ENCODE measurements at regions not wholly inside any gene's neighbourhood (a gene's known extent, or its start where the extent isn't known, plus 50 kb on each side); places are given as distances from the start of the nearest gene placed in this dataset.

GRCh38 chr11:86861810-86862209, 61.5 kb downstream of the PRSS23 start:
- no peak overlapping the region for H3K4me3 ChIP-seq (ENCODE audit: low read depth, low read length)
- no peak for DNase-seq (ENCODE audit: low read depth, low spot score)
- ChIA-PET CTCF (no interaction called here), POLR2A (no interaction called here)
- TF ChIP-seq, protein P1, sequence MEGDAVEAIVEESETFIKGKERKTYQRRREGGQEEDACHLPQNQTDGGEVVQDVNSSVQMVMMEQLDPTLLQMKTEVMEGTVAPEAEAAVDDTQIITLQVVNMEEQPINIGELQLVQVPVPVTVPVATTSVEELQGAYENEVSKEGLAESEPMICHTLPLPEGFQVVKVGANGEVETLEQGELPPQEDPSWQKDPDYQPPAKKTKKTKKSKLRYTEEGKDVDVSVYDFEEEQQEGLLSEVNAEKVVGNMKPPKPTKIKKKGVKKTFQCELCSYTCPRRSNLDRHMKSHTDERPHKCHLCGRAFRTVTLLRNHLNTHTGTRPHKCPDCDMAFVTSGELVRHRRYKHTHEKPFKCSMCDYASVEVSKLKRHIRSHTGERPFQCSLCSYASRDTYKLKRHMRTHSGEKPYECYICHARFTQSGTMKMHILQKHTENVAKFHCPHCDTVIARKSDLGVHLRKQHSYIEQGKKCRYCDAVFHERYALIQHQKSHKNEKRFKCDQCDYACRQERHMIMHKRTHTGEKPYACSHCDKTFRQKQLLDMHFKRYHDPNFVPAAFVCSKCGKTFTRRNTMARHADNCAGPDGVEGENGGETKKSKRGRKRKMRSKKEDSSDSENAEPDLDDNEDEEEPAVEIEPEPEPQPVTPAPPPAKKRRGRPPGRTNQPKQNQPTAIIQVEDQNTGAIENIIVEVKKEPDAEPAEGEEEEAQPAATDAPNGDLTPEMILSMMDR (IDR thresholded peaks at IDR 0.05; ENCODE audit: insufficient read depth, low read length, missing control alignments) = no peak

DNA sequence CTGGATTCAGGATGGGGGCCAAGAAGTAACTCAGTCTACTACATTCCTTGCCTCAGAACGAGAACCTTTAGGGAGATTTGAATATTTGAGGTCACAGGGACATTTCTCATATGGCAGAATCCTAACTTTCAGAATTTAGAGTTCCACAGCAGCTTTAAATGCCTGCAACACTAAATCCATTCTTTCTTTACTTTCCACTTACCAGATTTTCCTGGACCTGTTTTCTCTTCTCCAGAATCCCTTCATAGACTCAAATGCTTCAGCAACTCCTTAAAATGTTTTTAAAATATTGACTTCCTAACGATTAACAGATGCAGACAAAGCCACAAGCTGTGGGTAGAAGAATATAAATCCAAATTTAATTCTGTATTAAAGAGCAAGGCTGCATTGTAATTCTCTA, 63.1 kb downstream of the PRSS23 start:
- H3K4me3 ChIP-seq (ENCODE audit: low read depth, low read length) = no peak overlapping the region
- DNase-seq (ENCODE audit: low read depth, low spot score) = no peak
- POLR2A ChIA-PET = no interaction called here
- CTCF ChIA-PET = interaction anchor here (0.5 to 12.4 kb wide), 4 partner anchors 8 to 256 kb away, joined by 3 to 397 read pairs (median 3); no protein-coding TSS in a partner anchor
- TF ChIP-seq, protein P1 (IDR thresholded peaks at IDR 0.05; ENCODE audit: insufficient read depth, low read length, missing control alignments) = no peak

- ChIA-PET POLR2A (no interaction called here), CTCF (interaction anchor here (2.5 to 12.4 kb wide), 2 partner anchors 57 to 74 kb away, joined by 8 to 397 read pairs; no protein-coding TSS in a partner anchor)
- no peak overlapping the region for H3K4me3 ChIP-seq (ENCODE audit: low read depth, low read length)
- no peak for DNase-seq (ENCODE audit: low read depth, low spot score)
- TF ChIP-seq, protein P1 (IDR thresholded peaks at IDR 0.05; ENCODE audit: insufficient read depth, low read length, missing control alignments) = no peak
Observed at GRCh38 chr11:86865436-86865835, 65.1 kb downstream of the PRSS23 start.

DNA sequence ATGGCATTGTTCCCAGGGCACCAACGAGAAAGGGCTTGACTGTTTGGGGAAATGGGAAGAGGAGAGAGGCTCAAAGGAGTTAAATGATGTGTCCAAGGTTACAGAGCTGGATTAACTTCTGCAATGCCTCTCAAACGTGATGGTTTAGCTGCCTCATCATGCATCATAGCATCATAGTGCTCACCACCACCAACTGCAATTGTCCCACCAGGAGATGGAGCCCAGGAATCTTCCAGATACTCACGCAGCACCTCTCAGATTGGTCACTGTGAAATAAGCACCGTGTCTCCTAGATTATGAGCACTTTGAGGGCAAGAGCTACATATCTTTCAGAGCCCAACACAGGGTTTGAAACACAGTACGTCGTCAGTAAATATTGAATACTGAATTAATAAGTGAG, 69.2 kb downstream of the PRSS23 start:
- ChIA-PET CTCF (interaction anchor here (0.8 to 12.4 kb wide), 29 partner anchors 13 to 508 kb away, joined by 3 to 397 read pairs (median 6); no protein-coding TSS in a partner anchor), POLR2A (no interaction called here)
- no peak overlapping the region for H3K4me3 ChIP-seq (ENCODE audit: low read depth, low read length)
- no peak for DNase-seq (ENCODE audit: low read depth, low spot score)
- TF ChIP-seq, protein P1 (IDR thresholded peaks at IDR 0.05; ENCODE audit: insufficient read depth, low read length, missing control alignments) = no peak

DNA sequence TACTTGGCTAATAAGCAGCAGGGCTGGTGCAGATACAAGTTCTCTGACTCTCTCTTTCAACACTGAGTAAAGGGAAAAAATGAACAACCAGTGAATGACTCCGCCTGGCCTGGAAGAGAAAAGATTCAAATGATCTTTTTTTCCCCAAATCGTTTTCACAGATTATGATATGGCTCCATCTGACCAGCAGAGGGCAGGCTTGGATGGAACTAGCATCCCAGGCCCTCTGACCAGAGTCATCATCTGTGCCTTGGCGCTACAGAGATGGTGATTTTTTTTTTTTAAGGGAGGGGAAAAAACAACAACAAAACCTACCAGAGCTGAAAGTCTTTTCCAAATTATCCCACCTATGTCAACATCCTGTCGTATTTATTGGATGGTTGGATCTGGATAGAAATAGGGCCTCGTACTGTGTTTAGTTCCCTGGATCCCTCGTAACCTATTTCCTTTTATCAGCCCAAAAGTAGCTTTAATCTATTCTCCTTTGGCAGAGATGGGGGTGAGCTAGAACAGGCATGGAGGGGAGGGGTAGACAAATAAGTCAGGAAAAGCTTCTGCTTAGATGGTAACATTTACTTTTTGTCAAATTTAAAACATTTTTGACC, 69.7 kb downstream of the PRSS23 start:
- POLR2A ChIA-PET = no interaction called here
- CTCF ChIA-PET = interaction anchor here (0.8 to 12.4 kb wide), 34 partner anchors 12 to 553 kb away, joined by 3 to 397 read pairs (median 6); no protein-coding TSS in a partner anchor
- H3K4me3 ChIP-seq (ENCODE audit: low read depth, low read length) = no peak overlapping the region
- DNase-seq (ENCODE audit: low read depth, low spot score) = no peak
- TF ChIP-seq, protein P1 (IDR thresholded peaks at IDR 0.05; ENCODE audit: insufficient read depth, low read length, missing control alignments) = peak; percentile 76

DNA sequence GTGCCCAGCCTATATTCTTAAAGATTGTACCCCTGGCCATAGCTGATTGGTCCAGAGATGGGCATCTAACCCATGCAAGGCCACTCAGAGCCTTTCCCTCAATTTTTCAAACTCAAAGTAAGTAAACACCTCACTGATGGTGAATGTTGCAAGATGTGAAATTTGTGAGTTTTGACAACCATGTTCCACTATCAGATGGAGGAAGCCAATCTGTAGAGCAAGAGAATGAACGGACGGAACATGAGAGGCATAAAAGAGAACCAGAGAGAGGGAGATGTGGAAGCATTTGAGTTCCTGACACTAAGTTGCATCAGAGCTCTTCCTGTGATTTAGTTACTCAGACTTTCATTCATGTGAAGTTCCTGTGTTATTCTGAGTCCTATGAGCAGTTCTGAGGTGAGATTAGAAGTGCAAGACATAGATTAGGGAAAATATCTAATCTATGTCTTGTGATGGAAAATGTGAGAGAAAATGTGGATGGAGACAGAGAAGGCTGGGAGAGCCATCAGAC, 73.3 kb downstream of the PRSS23 start:
- H3K4me3 ChIP-seq (ENCODE audit: low read depth, low read length) = no peak overlapping the region
- DNase-seq (ENCODE audit: low read depth, low spot score) = no peak
- ChIA-PET POLR2A (no interaction called here), CTCF (interaction anchor here (3.6 to 12.4 kb wide), 2 partner anchors 49 to 67 kb away, joined by 23 to 397 read pairs; no protein-coding TSS in a partner anchor)
- TF ChIP-seq, protein P1 (IDR thresholded peaks at IDR 0.05; ENCODE audit: insufficient read depth, low read length, missing control alignments) = no peak

Data from AG04449 (cell line).